ENCODE measurements at regions not wholly inside any gene's neighbourhood (a gene's known extent, or its start where the extent isn't known, plus 50 kb on each side); places are given as distances from the start of the nearest gene placed in this dataset.
"Not testable (repeated sequence)": the region's sequence is repeated elsewhere in the genome, so short reads cannot be mapped to it uniquely, and the experiment has no call there.

DNA sequence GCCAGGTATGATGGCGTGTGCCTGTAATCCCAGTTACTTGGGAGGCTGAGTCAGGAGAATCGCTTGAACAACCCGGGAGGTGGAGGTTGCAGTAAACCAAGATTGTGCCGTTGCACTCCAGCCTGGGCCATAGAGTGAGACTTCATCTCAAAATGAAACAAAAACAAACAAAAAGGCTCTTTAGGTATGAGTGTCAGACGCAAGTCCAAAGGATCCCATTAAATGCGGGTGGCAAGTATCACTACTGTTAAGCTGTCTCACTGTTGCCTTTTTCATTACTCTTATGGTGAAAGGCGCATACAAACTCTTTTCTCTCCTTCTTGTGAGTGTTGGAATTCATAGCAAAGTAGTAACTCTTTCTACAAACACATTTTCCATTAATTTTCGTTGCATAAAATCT is 688.5 kb upstream of the CHD1 start:
- H3K36me3 ChIP-seq (ENCODE audit: control insufficient read depth in 2 of 2, insufficient read depth in 2 of 2, low read length in 1 of 2) = no peaks in the 10 kb centered on the region
- no peak for DNase-seq (ENCODE audit: low read depth in 6 of 9, low spot score in 9 of 9)
- no peak overlapping the region for H3K4me3 ChIP-seq (ENCODE audit: low read length in 2 of 2)
- WGBS = 94% methylated on average over 8 of the region's 8 CpGs
- peaks cover 0 to 3% of the 10 kb centered on the region in 2 donors for H3K9me3 ChIP-seq (ENCODE audit: control insufficient read depth in 2 of 2, insufficient read depth in 1 of 2, low read length in 1 of 2)
- H3K4me1 ChIP-seq (ENCODE audit: control insufficient read depth in 2 of 2, insufficient read depth in 2 of 2, low read length in 2 of 2) = no peaks in the 10 kb centered on the region
- H3K27ac ChIP-seq (ENCODE audit: low read depth in 1 of 2, low read length in 1 of 2) = no peak overlapping the region
- H3K27me3 ChIP-seq (ENCODE audit: control insufficient read depth in 2 of 2, insufficient read depth in 1 of 2, low read length in 1 of 2) = no peaks in the 10 kb centered on the region

DNA sequence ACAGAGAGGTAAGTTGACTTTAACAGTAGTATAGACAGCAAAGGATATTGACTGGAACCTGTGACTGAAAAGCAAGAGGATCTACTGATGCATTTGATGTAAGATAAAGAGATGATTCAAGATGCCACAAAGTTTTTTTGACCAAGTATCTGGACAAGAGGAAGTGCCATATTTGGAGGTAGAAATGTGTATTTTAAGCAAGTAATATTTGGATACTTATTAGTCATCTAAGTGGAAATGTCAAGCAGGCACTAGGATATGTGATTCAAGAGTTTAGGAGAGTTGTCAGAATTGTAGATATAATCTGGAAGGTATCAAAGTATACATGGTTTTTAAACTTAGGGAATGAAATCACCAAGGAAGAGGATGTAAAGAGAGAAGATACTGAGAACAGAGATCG is 686.1 kb upstream of the CHD1 start:
- Histone ChIP-seq H3K4me1 (ENCODE audit: control insufficient read depth in 2 of 2, insufficient read depth in 2 of 2, low read length in 2 of 2) (no peaks in the 10 kb centered on the region), H3K4me3 (ENCODE audit: low read length in 2 of 2) (no peak overlapping the region), H3K9me3 (ENCODE audit: control insufficient read depth in 2 of 2, insufficient read depth in 1 of 2, low read length in 1 of 2) (no peaks in the 10 kb centered on the region), H3K27me3 (ENCODE audit: control insufficient read depth in 2 of 2, insufficient read depth in 1 of 2, low read length in 1 of 2) (no peaks in the 10 kb centered on the region), H3K27ac (ENCODE audit: low read depth in 1 of 2, low read length in 1 of 2) (no peak overlapping the region), H3K36me3 (ENCODE audit: control insufficient read depth in 2 of 2, insufficient read depth in 2 of 2, low read length in 1 of 2) (no peaks in the 10 kb centered on the region)
- 92% methylated on average over 1 of the region's 1 CpG for WGBS
- DNase-seq (ENCODE audit: low read depth in 6 of 9, low spot score in 9 of 9) = no peak

GRCh38 chr5:99607124-99607523 is 678.3 kb upstream of the CHD1 start:
- no peaks in the 10 kb centered on the region for H3K4me1 ChIP-seq (ENCODE audit: control insufficient read depth in 2 of 2, insufficient read depth in 2 of 2, low read length in 2 of 2)
- DNase-seq (ENCODE audit: low read depth in 6 of 9, low spot score in 9 of 9) = no peak
- no peaks in the 10 kb centered on the region for H3K9me3 ChIP-seq (ENCODE audit: control insufficient read depth in 2 of 2, insufficient read depth in 1 of 2, low read length in 1 of 2)
- H3K4me3 ChIP-seq (ENCODE audit: low read length in 2 of 2) = no peak overlapping the region
- H3K36me3 ChIP-seq (ENCODE audit: control insufficient read depth in 2 of 2, insufficient read depth in 2 of 2, low read length in 1 of 2) = no peaks in the 10 kb centered on the region
- H3K27ac ChIP-seq (ENCODE audit: low read depth in 1 of 2, low read length in 1 of 2) = no peak overlapping the region
- H3K27me3 ChIP-seq (ENCODE audit: control insufficient read depth in 2 of 2, insufficient read depth in 1 of 2, low read length in 1 of 2) = no peaks in the 10 kb centered on the region

DNA sequence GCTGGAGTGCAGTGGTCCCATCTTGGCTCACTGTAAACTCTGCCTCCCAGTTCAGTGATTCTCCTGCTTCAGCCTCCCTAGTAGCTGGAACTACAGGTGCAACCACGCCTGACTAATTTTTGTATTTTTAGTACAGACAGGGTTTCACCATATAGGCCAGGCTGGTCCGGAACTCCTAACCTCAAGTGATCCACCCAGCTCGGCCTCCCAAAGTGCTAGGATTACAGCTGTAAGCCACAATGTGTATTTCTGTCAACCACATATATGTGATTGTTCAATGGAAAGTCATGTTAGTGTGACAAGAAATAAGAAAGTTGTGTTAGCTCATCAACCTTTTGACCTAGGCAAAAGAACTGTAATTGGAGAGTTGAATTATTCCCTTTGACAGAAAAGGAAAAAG is 677.1 kb upstream of the CHD1 start:
- 90% methylated on average over 3 of the region's 3 CpGs for WGBS
- no peaks in the 10 kb centered on the region for H3K9me3 ChIP-seq (ENCODE audit: control insufficient read depth in 2 of 2, insufficient read depth in 1 of 2, low read length in 1 of 2)
- H3K4me1 ChIP-seq (ENCODE audit: control insufficient read depth in 2 of 2, insufficient read depth in 2 of 2, low read length in 2 of 2) = peaks cover 0 to 2% of the 10 kb centered on the region in 2 donors
- H3K27ac ChIP-seq (ENCODE audit: low read depth in 1 of 2, low read length in 1 of 2) = no peak overlapping the region
- H3K27me3 ChIP-seq (ENCODE audit: control insufficient read depth in 2 of 2, insufficient read depth in 1 of 2, low read length in 1 of 2) = no peaks in the 10 kb centered on the region
- no peak for DNase-seq (ENCODE audit: low read depth in 6 of 9, low spot score in 9 of 9)
- H3K4me3 ChIP-seq (ENCODE audit: low read length in 2 of 2) = no peak overlapping the region
- H3K36me3 ChIP-seq (ENCODE audit: control insufficient read depth in 2 of 2, insufficient read depth in 2 of 2, low read length in 1 of 2) = no peaks in the 10 kb centered on the region

DNA sequence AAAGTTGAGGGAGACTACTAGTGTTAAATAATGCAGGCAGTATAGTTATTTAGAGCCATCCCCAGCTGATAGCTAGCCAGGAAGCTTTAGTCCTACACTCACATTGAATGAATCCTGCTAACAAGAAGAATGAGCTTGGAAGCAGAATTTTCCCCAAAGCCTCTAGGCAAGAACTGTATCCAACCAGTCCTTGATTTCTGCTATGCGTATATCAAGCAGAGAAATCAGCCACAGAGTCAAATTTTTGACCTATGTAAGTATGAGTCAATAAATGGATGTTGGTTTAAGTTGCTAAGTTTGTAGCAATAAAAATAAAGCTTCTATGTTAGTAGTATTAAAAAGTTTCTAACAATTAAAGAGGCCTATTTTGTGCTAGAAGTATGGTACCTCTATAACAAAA is 672.1 kb upstream of the CHD1 start:
- Histone ChIP-seq H3K4me1 (ENCODE audit: control insufficient read depth in 2 of 2, insufficient read depth in 2 of 2, low read length in 2 of 2) (peaks cover 0 to 2% of the 10 kb centered on the region in 2 donors), H3K27ac (ENCODE audit: low read depth in 1 of 2, low read length in 1 of 2) (no peak overlapping the region), H3K9me3 (ENCODE audit: control insufficient read depth in 2 of 2, insufficient read depth in 1 of 2, low read length in 1 of 2) (no peaks in the 10 kb centered on the region), H3K27me3 (ENCODE audit: control insufficient read depth in 2 of 2, insufficient read depth in 1 of 2, low read length in 1 of 2) (no peaks in the 10 kb centered on the region), H3K4me3 (ENCODE audit: low read length in 2 of 2) (no peak overlapping the region), H3K36me3 (ENCODE audit: control insufficient read depth in 2 of 2, insufficient read depth in 2 of 2, low read length in 1 of 2) (no peaks in the 10 kb centered on the region)
- DNase-seq (ENCODE audit: low read depth in 6 of 9, low spot score in 9 of 9) = no peak
- 88% methylated on average over 1 of the region's 1 CpG for WGBS

DNA sequence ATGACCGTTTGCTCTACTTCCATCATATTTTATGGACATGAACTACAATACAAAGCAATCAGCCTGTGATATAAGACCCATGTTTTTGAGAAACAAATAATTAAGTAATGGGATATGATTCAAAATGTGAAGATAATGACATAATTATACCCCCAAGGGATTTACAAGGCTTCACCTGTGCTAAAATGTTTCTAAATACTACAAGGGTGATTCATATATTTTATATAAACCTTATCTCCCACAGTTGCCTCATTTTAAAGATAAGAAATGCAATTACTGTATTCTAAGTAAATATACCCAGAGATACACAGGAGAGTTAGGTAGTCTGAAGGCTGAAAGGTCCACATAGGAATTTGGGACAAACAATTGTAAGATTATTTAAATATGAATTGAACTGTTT is 662.0 kb upstream of the CHD1 start:
- no peak for DNase-seq (ENCODE audit: low read depth in 6 of 9, low spot score in 9 of 9)
- Histone ChIP-seq H3K9me3 (ENCODE audit: control insufficient read depth in 2 of 2, insufficient read depth in 1 of 2, low read length in 1 of 2) (no peaks in the 10 kb centered on the region), H3K27ac (ENCODE audit: low read depth in 1 of 2, low read length in 1 of 2) (no peak overlapping the region), H3K36me3 (ENCODE audit: control insufficient read depth in 2 of 2, insufficient read depth in 2 of 2, low read length in 1 of 2) (no peaks in the 10 kb centered on the region), H3K4me3 (ENCODE audit: low read length in 2 of 2) (no peak overlapping the region), H3K27me3 (ENCODE audit: control insufficient read depth in 2 of 2, insufficient read depth in 1 of 2, low read length in 1 of 2) (no peaks in the 10 kb centered on the region), H3K4me1 (ENCODE audit: control insufficient read depth in 2 of 2, insufficient read depth in 2 of 2, low read length in 2 of 2) (no peaks in the 10 kb centered on the region)
- WGBS = 94% methylated on average over 1 of the region's 1 CpG

- Histone ChIP-seq H3K27me3 (ENCODE audit: control insufficient read depth in 2 of 2, insufficient read depth in 1 of 2, low read length in 1 of 2) (no peaks in the 10 kb centered on the region), H3K27ac (ENCODE audit: low read depth in 1 of 2, low read length in 1 of 2) (no peak overlapping the region), H3K4me3 (ENCODE audit: low read length in 2 of 2) (no peak overlapping the region), H3K36me3 (ENCODE audit: control insufficient read depth in 2 of 2, insufficient read depth in 2 of 2, low read length in 1 of 2) (no peaks in the 10 kb centered on the region), H3K4me1 (ENCODE audit: control insufficient read depth in 2 of 2, insufficient read depth in 2 of 2, low read length in 2 of 2) (no peaks in the 10 kb centered on the region), H3K9me3 (ENCODE audit: control insufficient read depth in 2 of 2, insufficient read depth in 1 of 2, low read length in 1 of 2) (no peaks in the 10 kb centered on the region)
- WGBS = 99% methylated on average over 1 of the region's 1 CpG
- no peak for DNase-seq (ENCODE audit: low read depth in 6 of 9, low spot score in 9 of 9)
Observed at GRCh38 chr5:99589424-99589823, 660.6 kb upstream of the CHD1 start.

DNA sequence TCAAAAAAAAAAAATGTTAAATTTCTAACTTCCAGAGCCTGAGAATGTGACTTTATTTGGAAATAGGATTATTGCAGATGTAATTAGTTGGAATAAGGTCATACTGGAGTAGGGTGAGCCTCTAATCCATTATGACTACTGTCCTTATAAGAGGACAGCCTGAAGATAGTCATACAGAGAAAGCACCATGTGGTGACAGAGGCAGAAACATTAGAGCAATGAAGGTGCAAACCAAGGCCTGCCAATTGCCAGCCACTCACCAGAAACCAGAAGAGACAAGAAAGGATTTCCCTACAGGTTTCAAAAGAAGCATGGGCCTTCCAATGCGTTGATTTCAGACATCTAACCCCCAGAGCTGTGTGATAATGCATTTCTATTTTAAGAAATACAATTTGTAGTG is 659.2 kb upstream of the CHD1 start:
- 92% methylated on average over 1 of the region's 1 CpG for WGBS

DNA sequence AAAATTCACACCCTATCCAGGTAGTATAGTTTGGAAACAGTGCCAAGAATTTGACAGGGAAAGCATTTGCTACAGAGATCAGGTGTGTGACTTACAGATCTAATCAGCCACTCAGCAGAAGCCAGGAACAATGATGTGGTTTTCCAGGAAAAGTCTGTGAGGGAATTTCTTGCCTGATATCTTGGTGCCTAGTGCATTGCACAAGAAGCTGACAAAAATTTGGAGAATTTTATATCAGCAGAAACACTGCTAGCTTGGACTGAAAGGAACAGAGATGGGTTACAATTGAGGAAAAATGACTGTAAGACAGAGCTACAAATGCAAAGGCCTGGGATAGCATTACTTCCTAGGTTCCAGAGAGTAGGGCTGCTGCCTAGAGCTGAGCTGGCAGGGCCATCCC is 658.1 kb upstream of the CHD1 start:
- no peaks in the 10 kb centered on the region for H3K27me3 ChIP-seq (ENCODE audit: control insufficient read depth in 2 of 2, insufficient read depth in 1 of 2, low read length in 1 of 2)
- H3K36me3 ChIP-seq (ENCODE audit: control insufficient read depth in 2 of 2, insufficient read depth in 2 of 2, low read length in 1 of 2) = no peaks in the 10 kb centered on the region
- DNase-seq (ENCODE audit: low read depth in 6 of 9, low spot score in 9 of 9) = no peak

More for the DNA sequence above, 659.2 kb upstream of the CHD1 start:
- no peak for DNase-seq (ENCODE audit: low read depth in 6 of 9, low spot score in 9 of 9)
- no peaks in the 10 kb centered on the region for H3K36me3 ChIP-seq (ENCODE audit: control insufficient read depth in 2 of 2, insufficient read depth in 2 of 2, low read length in 1 of 2)
- no peak overlapping the region for H3K4me3 ChIP-seq (ENCODE audit: low read length in 2 of 2)
- no peak overlapping the region for H3K27ac ChIP-seq (ENCODE audit: low read depth in 1 of 2, low read length in 1 of 2)
- H3K4me1 ChIP-seq (ENCODE audit: control insufficient read depth in 2 of 2, insufficient read depth in 2 of 2, low read length in 2 of 2) = no peaks in the 10 kb centered on the region
- H3K9me3 ChIP-seq (ENCODE audit: control insufficient read depth in 2 of 2, insufficient read depth in 1 of 2, low read length in 1 of 2) = no peaks in the 10 kb centered on the region
- H3K27me3 ChIP-seq (ENCODE audit: control insufficient read depth in 2 of 2, insufficient read depth in 1 of 2, low read length in 1 of 2) = no peaks in the 10 kb centered on the region

DNA sequence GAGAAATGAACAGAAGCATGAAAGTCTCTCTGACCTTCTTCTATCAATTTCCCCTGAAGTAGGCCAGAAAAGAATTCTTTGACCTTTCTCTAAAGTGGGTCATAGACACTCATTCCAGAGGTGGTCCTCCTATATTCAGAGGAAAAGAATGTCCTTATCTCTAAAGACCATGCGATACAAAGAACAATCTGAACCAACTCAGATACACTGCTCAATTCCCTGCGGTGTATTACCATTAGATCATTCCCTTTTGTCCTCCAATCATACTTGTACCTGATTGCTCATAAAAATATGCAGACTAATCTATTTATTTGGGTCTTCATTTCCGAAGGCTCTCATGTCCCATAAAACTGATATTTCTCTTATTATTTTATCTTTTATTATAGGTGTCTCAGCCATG is 652.4 kb upstream of the CHD1 start:
- not testable (repeated sequence) for H3K9me3 ChIP-seq (ENCODE audit: control insufficient read depth in 2 of 2, insufficient read depth in 1 of 2, low read length in 1 of 2); H3K36me3 ChIP-seq (ENCODE audit: control insufficient read depth in 2 of 2, insufficient read depth in 2 of 2, low read length in 1 of 2); H3K4me1 ChIP-seq (ENCODE audit: control insufficient read depth in 2 of 2, insufficient read depth in 2 of 2, low read length in 2 of 2); H3K4me3 ChIP-seq (ENCODE audit: low read length in 2 of 2); H3K27me3 ChIP-seq (ENCODE audit: control insufficient read depth in 2 of 2, insufficient read depth in 1 of 2, low read length in 1 of 2); DNase-seq (ENCODE audit: low read depth in 6 of 9, low spot score in 9 of 9); H3K27ac ChIP-seq (ENCODE audit: low read depth in 1 of 2, low read length in 1 of 2)
- WGBS = 92% methylated on average over 3 of the region's 3 CpGs

More for the DNA sequence above, 658.1 kb upstream of the CHD1 start:
- H3K27ac ChIP-seq (ENCODE audit: low read depth in 1 of 2, low read length in 1 of 2) = no peak overlapping the region
- H3K4me3 ChIP-seq (ENCODE audit: low read length in 2 of 2) = no peak overlapping the region
- H3K4me1 ChIP-seq (ENCODE audit: control insufficient read depth in 2 of 2, insufficient read depth in 2 of 2, low read length in 2 of 2) = no peaks in the 10 kb centered on the region
- no peaks in the 10 kb centered on the region for H3K9me3 ChIP-seq (ENCODE audit: control insufficient read depth in 2 of 2, insufficient read depth in 1 of 2, low read length in 1 of 2)

All from thymus (tissue), 11 donors.